PC-9 (cell line): ENCODE measurements at regions not wholly inside any gene's neighbourhood (a gene's known extent, or its start where the extent isn't known, plus 50 kb on each side); places are given as distances from the start of the nearest gene placed in this dataset.

Experiments
- CTCF ChIP-seq: fragments of 200-600 bp; sonication (generic); conservative IDR thresholded peaks from 2 replicates; pipeline ENCODE4 v1.6.1; 2017; ENCODE audit warnings: mixed run types, antibody characterized with exemption, mild to moderate bottlenecking, moderate library complexity
- EZH2 ChIP-seq: fragments of 200-600 bp; sonication (generic); IDR thresholded peaks from 2 replicates; pipeline ENCODE4 v1.8.0; 2017; ENCODE audit warnings: antibody characterized with exemption, low read depth

GRCh38 chr15:27677951-27678350, 421.2 kb downstream of the OCA2 start:
- TF ChIP-seq CTCF (no peak), EZH2 (no peak)
